ENCODE measurements at regions not wholly inside any gene's neighbourhood (a gene's known extent, or its start where the extent isn't known, plus 50 kb on each side); places are given as distances from the start of the nearest gene placed in this dataset.

- DNase-seq (ENCODE audit: low read depth), result no peak
- no peak overlapping the region for H3K4me3 ChIP-seq (ENCODE audit: low read depth, low read length)
- TF ChIP-seq CTCF (IDR thresholded peaks at IDR 0.05; ENCODE audit: low read depth, low read length, missing control alignments), result no peak
Observed at GRCh38 chr1:18041685-18042355, 65.8 kb upstream of the IGSF21 start.

GRCh38 chr1:18043871-18044270 lies 63.7 kb upstream of the IGSF21 start:
- TF ChIP-seq CTCF (IDR thresholded peaks at IDR 0.05; ENCODE audit: low read depth, low read length, missing control alignments), result no peak
- DNase-seq (ENCODE audit: low read depth), result no peak
- no peak overlapping the region for H3K4me3 ChIP-seq (ENCODE audit: low read depth, low read length)

GRCh38 chr1:18045203-18045602 lies 62.4 kb upstream of the IGSF21 start:
- TF ChIP-seq CTCF (IDR thresholded peaks at IDR 0.05; ENCODE audit: low read depth, low read length, missing control alignments), result no peak
- no peak overlapping the region for H3K4me3 ChIP-seq (ENCODE audit: low read depth, low read length)
- DNase-seq (ENCODE audit: low read depth), result no peak

- TF ChIP-seq CTCF (IDR thresholded peaks at IDR 0.05; ENCODE audit: low read depth, low read length, missing control alignments), result no peak
- DNase-seq (ENCODE audit: low read depth), result no peak
- no peak overlapping the region for H3K4me3 ChIP-seq (ENCODE audit: low read depth, low read length)
Observed at GRCh38 chr1:18045621-18046020, 62.0 kb upstream of the IGSF21 start.

GRCh38 chr1:18047122-18047521 lies 60.5 kb upstream of the IGSF21 start:
- no peak overlapping the region for H3K4me3 ChIP-seq (ENCODE audit: low read depth, low read length)
- DNase-seq (ENCODE audit: low read depth), result no peak
- no peak for TF ChIP-seq CTCF (IDR thresholded peaks at IDR 0.05; ENCODE audit: low read depth, low read length, missing control alignments)

GRCh38 chr1:18049228-18049627 lies 58.4 kb upstream of the IGSF21 start:
- no peak overlapping the region for H3K4me3 ChIP-seq (ENCODE audit: low read depth, low read length)
- TF ChIP-seq CTCF (IDR thresholded peaks at IDR 0.05; ENCODE audit: low read depth, low read length, missing control alignments), result no peak
- no peak for DNase-seq (ENCODE audit: low read depth)

- no peak for DNase-seq (ENCODE audit: low read depth)
- no peak overlapping the region for H3K4me3 ChIP-seq (ENCODE audit: low read depth, low read length)
- no peak for TF ChIP-seq CTCF (IDR thresholded peaks at IDR 0.05; ENCODE audit: low read depth, low read length, missing control alignments)
Observed at GRCh38 chr1:18052671-18053070, 54.9 kb upstream of the IGSF21 start.

All from GM12864 (cell line).